NCI-H1694 (cell line): ENCODE measurements at regions not wholly inside any gene's neighbourhood (a gene's known extent, or its start where the extent isn't known, plus 50 kb on each side); places are given as distances from the start of the nearest gene placed in this dataset.
"Not testable (repeated sequence)": the region's sequence is repeated elsewhere in the genome, so short reads cannot be mapped to it uniquely, and the experiment has no call there.

ENCODE experiments used
- DNase-seq: peaks from one replicate; lab custom pipeline; 2025; lab: John Stamatoyannopoulos, UW

GRCh38 chr2:89305623-89306022 lies 614.1 kb downstream of the RPIA start:
- not testable (repeated sequence) for DNase-seq

DNA sequence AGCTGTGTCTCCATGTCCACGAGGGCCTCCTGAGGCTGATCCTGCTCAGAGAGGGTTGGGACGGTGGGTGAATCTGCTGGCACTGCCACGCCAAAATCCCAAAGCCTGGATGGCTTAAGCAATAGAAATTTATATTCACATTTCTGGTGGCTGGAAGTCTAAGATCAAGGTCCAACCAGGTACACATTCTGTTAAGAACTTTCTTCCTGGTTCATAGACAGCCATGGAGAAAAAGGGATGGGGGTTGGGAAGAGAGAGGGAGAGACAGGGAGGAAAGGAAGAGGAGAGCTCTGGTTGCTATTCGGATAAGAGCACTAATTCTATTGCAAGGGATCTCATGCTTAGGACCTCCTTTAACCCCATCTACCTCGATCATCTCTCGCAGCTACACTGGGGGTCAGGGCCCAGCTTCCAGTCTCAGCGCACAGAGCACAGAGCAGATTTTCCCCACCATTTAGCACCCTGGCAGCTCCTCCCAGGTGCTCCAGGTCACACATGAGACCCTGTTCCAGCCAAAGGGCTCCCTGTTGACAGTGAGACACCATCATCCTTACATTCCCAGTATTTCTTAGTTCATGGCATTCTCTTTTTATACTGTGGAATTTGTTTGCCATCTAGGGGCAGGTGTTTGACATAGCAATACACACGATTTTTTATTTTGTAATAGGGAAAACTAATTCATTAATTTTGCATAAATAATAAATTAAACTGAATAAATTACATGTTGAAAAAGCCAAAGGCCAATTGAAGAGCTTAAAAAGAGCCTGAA lies 615.6 kb downstream of the RPIA start:
- not testable (repeated sequence) for DNase-seq

GRCh38 chr2:89318990-89319389 lies 627.5 kb downstream of the RPIA start:
- not testable (repeated sequence) for DNase-seq

DNA sequence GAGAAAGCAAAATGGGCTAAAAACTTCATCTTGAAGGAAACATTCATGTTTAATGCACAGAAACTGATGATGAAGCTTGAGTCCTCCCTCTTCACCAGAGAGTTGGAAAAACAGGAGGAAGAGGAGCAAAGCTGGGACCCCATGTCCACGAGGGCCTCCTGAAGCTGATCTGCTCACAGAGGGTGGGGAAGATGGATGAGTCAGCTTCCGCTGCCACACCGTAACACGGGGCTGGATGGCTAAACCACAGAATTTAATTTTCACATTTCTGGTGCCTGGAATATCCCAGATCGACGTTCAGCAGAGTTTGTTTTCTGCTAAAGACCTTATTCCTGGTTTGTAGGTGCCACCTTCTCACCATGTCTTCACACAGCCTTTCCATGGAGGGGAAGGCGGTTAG lies 634.4 kb downstream of the RPIA start:
- DNase-seq, result not testable (repeated sequence)

DNA sequence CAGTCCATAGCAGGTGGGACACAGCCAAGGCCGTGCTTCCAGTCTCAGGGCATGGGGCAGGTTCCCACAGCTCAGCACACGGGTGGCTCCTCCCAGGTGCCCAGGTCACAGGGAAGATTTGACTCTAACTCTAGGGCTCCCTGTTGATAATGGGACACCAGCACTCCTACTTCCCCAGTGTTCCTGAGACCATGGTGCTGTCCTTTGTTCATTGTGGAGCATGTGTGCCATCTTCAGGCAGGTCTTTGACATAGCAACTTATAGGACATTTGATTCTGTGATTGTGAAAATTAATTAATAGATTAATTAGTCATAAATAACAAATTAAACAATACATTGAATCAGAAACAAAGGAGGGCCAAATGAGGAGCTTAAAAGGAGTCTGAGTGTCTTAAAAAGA lies 635.0 kb downstream of the RPIA start:
- not testable (repeated sequence) for DNase-seq

DNA sequence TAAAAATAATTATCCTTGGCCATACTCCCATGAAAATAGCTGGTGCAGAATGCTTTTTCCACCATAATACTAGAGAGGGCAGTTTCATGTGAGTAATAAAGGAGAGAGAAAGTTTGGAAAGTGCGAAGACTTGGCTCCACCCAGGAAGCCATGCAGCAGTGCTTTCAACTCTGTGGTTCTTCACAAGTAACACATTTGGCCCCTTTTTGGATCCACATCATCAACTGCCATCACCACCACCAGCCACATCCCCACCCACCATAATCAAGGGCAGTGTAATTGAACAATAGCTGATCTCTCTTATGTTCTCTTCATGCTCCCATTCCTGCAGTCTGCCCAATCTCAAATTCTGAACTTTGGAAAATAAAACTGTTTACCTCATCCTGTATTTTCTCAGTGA lies 637.3 kb downstream of the RPIA start:
- not testable (repeated sequence) for DNase-seq
